ENCODE measurements at regions not wholly inside any gene's neighbourhood (a gene's known extent, or its start where the extent isn't known, plus 50 kb on each side); places are given as distances from the start of the nearest gene placed in this dataset.

DNA sequence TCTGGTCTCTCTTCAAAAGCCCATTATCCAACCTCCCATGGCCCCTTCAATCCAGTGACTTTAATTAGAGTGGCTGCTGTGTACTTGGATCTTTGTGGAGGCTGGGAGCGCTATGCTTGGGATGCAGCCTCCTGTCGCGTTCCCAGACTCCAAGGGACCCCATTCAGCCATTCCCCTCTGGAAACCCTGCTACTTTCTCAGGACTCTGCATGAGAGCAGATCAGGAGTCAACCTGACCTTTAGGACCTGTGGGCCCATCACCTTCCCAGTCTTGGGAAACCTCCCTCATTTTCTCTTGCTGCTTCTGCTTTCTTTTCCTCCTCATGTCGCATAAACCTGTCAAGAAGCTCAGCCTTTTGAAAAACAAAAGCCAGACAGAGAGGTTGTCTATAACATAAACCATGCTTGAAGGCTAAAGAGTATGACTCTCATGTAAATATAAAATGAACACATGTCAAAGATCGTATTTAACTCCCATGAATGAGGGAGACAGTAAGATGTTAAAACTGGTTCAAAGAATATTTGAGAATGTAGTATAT, 143.1 kb upstream of the PELI1 start:
- DNase-seq = no peak

DNA sequence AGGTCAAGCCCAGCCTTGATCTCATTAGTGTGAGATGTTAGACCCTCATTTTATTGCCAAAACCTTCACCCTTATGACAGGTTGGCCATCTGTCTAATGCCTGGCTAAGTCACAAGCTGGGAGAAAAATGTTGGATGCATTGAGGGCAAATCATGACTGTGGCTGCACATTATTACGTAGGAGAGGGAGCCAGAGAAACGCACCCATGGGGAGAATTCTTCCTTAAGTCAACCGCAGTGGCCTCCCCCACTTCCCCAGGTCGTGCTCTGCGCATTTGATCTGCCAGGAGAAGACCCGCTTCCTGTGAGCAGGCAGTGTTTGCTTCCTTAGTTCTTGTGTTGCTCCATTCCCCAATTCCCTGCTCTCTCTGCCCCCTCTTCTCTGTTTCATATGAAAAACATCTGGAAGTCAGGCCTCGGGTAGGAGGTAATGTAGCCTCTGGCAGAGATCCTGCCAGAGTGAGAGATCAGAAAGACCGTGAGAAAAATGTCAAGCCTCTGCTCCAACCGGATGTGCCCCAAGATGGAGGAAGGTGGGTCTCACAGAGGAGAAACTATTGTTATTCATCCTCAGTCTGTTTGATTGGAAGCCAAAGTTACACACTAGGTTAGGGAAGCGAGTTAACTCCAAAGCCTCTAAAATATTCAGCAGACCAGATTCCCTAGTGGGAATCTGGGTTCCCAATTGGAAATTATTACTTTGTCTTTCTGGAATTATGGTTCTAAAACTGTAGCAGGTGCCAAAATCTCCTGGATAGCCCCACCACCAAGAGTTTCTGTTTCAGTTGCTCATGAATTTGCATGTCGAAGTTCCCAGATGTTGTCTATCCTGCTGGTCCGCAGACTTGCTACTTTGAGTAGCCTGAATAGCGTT, 144.3 kb upstream of the PELI1 start:
- DNase-seq = no peak

- no peak for DNase-seq
Measured at GRCh38 chr2:64289251-64289650, 145.0 kb upstream of the PELI1 start.

GRCh38 chr2:64289737-64290136, 145.5 kb upstream of the PELI1 start:
- no peak for DNase-seq

GRCh38 chr2:64291181-64291580, 147.0 kb upstream of the PELI1 start:
- no peak for DNase-seq

DNA sequence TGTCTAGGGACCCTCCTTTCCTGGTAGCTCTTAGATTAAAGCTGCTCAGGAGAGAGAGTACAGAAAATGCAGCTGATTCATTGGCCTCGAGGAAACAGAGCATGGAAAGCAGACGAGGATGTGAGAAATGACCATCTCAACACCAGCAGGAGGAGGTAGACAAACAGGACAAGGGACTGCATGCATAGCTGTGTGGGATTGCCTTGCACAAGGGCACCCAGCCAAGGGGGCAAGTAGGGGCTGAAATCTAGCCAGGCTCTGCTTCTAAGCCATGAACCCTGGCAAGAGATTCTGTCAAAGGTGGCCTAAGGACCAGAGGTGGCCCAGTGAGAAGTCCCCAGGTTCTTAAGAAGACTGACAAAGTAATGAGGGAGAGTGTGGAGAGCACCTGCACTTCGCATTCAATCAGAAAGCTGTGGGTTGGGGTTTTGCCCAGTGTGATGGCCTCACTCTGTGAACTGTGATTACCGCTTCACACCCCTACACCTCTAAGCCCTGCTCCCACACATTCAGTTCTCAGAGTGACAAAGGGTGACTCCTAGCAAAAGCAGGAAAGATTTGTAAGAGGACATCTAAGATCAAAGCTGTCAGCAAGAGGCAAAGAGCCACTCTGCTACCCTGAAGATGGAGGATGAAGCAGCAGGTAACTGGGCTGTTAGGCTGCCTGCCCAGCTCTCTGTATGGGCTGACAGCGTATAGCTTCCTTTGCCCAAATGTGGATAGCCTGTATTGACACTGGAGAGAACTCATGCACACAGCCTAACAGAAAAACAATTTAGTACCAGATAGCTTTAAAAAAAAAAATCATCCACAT, 151.3 kb upstream of the PELI1 start:
- no peak for DNase-seq

DNA sequence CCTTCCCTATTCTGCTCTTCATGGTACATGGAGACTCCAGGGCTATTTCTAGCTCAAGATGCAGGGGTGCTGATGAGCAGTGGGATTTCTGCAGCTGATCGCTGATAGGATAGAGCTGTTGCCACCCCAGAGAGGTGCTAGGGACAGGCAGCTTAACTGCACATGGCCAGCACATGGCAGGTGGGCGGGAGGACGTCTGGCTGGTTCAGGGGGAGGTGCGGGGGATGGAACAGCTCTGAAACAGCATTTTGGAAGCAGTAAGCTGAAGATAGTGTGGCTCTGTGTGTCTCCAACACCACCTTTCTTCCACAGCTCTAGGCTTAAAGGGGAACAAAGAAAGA, 151.9 kb upstream of the PELI1 start:
- DNase-seq = no peak

DNA sequence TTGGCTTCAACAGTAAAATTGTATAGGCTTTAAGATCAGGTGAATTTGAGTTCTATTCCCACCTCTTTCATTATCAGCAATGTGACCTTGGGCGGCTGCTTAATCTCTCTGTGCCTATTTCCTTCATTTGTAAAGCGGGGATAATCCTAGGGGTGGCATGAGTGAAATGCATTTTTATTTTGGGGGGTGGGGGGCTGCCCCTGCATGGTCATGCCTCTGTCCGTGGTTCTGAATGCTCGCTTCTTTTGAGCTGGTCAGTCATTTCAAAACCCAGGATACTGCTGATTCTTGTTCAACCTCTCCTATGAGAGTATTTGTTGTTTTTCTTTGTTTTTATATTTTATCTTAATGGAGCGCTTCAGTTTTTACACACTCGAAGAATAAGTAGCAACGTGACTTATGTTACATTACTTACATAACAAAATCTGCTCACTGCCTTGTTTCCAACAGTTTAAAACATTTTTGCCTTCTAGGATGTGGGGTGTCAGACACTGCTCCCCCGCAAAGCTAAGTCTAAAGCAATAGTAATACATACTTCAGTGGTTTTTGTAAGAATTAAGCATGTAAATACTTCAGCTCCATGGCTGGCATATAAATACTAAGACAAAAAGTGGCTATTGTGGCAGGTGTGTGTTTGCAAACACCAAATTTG, 152.6 kb upstream of the PELI1 start:
- DNase-seq = no peak

- DNase-seq = no peak
Measured at GRCh38 chr2:64298161-64298560, 153.9 kb upstream of the PELI1 start.

DNA sequence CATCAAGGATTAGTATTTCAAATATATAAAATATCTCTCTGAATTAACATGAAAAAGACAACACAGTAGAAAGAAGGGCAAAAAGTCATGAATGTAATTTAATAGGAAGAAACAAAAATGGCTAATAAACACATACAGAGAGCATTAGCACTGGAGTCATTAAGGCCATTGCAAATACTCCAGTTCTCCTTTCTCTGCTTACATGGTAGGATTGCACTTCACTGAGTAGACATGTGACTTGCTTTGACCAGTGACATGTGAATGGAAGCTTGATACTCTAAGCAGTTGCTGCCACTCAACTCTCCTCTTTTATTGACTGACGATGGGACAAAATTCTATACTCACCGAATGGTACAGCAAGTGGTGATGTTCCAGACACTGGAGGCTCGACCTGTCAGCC, 153.9 kb upstream of the LGALSL start:
- DNase-seq = no peak

- DNase-seq = no peak
Measured at GRCh38 chr2:64303250-64303649, 150.7 kb upstream of the LGALSL start.

DNA sequence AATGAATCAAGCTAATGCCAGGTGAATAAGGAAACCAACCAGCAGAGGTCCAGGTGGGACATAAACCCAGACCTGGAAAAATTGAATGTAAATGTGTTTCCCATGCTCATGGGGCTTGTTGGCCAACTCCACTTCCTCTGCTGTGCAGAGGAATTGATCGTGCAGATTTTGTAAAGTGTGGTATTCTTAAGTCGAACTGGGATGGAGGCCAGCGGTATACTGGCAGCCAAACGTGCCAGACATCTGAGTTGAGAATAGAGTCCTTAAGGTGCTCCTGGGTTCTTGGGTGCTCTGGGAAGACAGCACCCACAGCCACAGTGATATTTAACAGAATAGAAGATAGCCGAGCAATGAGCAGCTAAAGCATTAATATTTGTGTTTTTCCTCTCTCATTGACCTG, 146.5 kb upstream of the LGALSL start:
- no peak for DNase-seq

DNA sequence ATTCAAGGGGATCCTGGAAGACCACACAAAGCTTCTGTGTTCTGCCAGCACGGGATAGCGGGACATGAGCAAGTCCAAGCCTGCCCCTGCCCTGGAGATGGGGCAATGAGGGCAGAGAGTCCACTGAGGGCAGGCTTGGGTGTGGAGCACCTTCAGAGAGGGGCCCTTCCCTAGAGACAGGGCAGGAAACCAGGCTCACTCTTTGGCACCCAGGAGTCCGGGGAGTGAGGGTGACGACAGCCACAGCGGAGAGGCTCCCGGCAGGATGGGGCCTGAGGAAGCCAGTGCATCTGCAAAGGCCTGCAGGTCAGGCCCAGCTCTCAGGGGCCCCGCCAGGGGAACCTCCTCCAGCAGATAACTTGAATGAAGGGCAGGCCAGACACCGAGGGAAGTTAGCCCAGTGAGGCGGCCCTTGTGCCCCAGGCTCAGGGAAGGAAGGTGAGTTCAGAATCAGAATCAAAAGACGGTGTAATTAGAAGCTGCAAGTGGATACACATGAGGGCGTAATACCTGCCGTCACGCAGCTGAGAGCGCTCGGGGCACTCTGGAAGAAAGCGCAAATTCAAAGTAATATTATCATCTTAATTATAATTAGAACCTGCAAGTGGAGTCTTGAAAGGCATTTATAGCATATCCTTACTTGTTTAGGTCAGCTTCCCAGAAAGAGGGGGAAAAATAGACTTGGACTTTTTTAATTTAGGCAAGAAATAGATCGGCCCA, 142.6 kb upstream of the LGALSL start:
- no peak for DNase-seq

GRCh38 chr2:64311948-64312621, 141.9 kb upstream of the LGALSL start:
- DNase-seq = no peak

GRCh38 chr2:64312622-64313397, 141.2 kb upstream of the LGALSL start:
- no peak for DNase-seq

- no peak for DNase-seq
Measured at GRCh38 chr2:64313398-64313723, 140.6 kb upstream of the LGALSL start.

GRCh38 chr2:64315291-64315960, 138.5 kb upstream of the LGALSL start:
- DNase-seq = no peak

DNA sequence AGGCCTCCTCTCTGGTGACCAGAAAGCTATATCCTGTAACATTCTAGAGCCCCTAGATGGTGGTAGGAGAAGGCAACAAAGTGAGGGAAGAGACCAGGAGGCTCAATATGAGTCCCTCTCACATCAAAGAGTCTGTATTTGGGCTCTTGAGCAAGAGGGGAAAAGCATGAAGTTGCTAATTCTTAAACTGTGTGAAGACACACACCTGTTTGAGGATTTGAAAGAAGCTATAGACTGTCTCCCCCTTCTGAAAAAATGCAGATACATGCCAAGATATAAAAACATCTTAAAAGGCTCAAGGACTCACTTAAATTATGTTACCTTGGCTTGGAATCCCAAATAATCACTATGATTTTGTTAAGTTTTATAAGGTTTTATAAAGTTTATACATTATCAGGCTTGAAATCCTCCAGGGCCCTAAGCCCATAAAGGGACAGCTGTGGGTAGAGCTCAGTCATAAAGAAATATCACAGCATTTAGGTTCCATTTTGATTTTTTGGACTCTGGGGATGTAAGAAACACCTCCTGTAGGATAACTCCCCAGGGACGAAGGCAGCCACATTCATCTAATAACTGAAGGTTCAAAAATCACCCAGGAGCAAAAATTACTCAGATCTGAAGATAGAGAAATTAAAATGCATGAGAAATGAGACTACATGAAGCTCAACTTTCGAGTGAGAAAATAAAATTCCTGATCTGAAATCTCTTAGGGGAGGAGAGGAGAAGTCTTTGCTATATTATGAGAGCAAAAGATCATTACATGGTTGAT, 136.1 kb upstream of the LGALSL start:
- no peak for DNase-seq

GRCh38 chr2:64318476-64318748, 135.6 kb upstream of the LGALSL start:
- no peak for DNase-seq

GRCh38 chr2:64319896-64320295, 134.1 kb upstream of the LGALSL start:
- DNase-seq = no peak

Data from CD4-positive, alpha-beta T cell treated with Interleukin-12 subunit alpha and Interleukin-12 subunit beta, for 1 hour (primary cell).